ENCODE measurements at regions not wholly inside any gene's neighbourhood (a gene's known extent, or its start where the extent isn't known, plus 50 kb on each side); places are given as distances from the start of the nearest gene placed in this dataset.

DNA sequence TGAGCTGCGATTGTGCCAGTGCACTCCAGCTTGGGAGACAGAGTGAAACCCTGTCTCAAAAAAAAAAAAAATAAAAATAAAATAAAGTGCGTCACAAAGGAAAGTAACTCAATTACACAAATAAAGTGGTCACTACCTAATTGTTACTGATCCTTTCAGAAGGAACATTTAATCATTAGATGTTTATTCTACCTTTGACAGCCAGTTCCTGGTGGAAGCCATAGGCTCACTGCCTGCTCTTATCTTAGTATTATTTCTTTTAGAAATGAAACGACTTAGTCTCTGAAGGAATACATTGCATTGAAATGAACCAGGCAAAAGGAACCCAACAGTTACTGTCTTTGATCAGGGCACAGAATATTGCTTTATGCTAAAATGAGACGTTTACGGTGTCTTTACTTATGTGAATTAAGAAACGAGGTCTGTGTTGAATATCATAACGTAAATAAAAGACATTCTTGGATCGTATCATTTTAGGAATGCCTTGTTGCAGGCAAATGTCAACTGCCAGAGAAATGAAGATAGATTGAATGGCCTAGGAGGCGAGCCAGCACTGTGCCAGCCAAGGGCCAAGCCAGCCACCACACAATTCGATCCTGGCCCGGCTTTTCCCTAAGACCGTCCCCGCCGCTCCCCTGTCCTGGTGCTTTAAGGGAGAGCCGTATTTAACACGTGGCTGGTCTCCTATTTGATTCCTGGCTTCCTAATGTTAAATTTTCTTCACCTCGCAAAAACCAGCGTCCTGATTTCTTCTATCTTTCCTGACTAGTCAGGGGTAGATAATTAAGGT, 136.7 kb upstream of the GMDS start:
- Histone ChIP-seq H3K27me3 (ENCODE audit: control insufficient read depth, insufficient read depth, low read length) (no peaks in the 10 kb centered on the region), H3K9me3 (ENCODE audit: control insufficient read depth, insufficient read depth, low read length) (no peaks in the 10 kb centered on the region), H3K27ac (ENCODE audit: low read length) (no peak overlapping the region), H3K36me3 (ENCODE audit: control insufficient read depth, insufficient read depth, low read length) (no peaks in the 10 kb centered on the region), H3K4me1 (ENCODE audit: control insufficient read depth, insufficient read depth, low read length) (no peaks in the 10 kb centered on the region), H3K4me3 (ENCODE audit: low read length) (no peak overlapping the region)
- TF ChIP-seq, protein P1, sequence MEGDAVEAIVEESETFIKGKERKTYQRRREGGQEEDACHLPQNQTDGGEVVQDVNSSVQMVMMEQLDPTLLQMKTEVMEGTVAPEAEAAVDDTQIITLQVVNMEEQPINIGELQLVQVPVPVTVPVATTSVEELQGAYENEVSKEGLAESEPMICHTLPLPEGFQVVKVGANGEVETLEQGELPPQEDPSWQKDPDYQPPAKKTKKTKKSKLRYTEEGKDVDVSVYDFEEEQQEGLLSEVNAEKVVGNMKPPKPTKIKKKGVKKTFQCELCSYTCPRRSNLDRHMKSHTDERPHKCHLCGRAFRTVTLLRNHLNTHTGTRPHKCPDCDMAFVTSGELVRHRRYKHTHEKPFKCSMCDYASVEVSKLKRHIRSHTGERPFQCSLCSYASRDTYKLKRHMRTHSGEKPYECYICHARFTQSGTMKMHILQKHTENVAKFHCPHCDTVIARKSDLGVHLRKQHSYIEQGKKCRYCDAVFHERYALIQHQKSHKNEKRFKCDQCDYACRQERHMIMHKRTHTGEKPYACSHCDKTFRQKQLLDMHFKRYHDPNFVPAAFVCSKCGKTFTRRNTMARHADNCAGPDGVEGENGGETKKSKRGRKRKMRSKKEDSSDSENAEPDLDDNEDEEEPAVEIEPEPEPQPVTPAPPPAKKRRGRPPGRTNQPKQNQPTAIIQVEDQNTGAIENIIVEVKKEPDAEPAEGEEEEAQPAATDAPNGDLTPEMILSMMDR (IDR thresholded peaks at IDR 0.05): no peak
- no peaks in the 10 kb centered on the region for H3K36me3 Mint-ChIP-seq
- ATAC-seq (no peak), DNase-seq (no peak)
- no peak overlapping the region for H3K4me3 Mint-ChIP-seq
- no peaks in the 10 kb centered on the region for H3K4me1 Mint-ChIP-seq
- 94% methylated on average over 18 of the region's 18 CpGs for WGBS (ENCODE audit: insufficient coverage)
- intact Hi-C loops (cut with micrococcal nuclease): no loop called here
- H3K27ac Mint-ChIP-seq: no peak overlapping the region
- no peaks in the 10 kb centered on the region for H3K9me3 Mint-ChIP-seq
- no peaks in the 10 kb centered on the region for H3K27me3 Mint-ChIP-seq (ENCODE audit: low read depth in 2 of 2)

DNA sequence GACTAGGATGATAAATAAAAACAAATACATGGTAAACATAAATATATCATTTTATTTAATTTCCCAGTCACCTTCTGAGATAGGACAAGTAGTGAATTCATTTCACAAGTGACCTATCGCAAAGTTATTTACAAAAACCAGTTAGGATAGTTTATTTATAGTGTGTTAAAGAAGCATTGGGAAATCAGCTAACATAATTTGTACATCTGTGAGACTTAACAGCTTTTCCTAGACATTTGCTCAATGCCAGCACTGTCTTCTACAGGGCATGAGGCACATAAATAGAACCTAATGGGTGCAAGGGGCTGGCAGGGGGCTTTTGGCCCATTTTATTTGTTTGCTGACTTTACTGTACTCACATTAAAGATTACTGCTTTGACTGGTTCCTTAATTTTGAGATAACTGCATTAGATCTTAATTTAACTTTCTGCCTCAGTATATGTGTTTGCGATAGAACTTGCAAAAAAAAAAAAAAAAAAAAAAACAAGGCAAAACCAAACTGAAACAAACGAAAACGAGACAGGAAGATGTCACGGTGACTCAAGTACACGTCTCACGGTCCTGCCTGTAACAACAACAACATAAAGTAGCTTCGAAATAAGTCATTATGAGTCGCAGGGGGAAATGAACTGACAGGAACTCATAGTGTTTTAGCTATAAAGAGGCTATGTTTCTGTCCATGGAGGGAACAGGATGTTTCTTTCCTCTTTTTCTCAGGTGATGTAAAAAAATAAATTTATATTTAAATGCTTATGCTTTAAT, 133.7 kb upstream of the GMDS start:
- DNase-seq (no peak), ATAC-seq (no peak)
- no peak overlapping the region for H3K27ac Mint-ChIP-seq
- H3K4me1 ChIP-seq (ENCODE audit: control insufficient read depth, insufficient read depth, low read length): no peaks in the 10 kb centered on the region
- H3K27ac ChIP-seq (ENCODE audit: low read length): no peak overlapping the region
- H3K36me3 ChIP-seq (ENCODE audit: control insufficient read depth, insufficient read depth, low read length): no peaks in the 10 kb centered on the region
- no peak overlapping the region for H3K4me3 Mint-ChIP-seq
- H3K36me3 Mint-ChIP-seq: no peaks in the 10 kb centered on the region
- no peaks in the 10 kb centered on the region for H3K9me3 Mint-ChIP-seq
- H3K27me3 Mint-ChIP-seq (ENCODE audit: low read depth in 2 of 2): no peaks in the 10 kb centered on the region
- H3K4me3 ChIP-seq (ENCODE audit: low read length): no peak overlapping the region
- TF ChIP-seq, protein P1 (IDR thresholded peaks at IDR 0.05): no peak
- H3K9me3 ChIP-seq (ENCODE audit: control insufficient read depth, insufficient read depth, low read length): no peaks in the 10 kb centered on the region
- intact Hi-C loops (cut with micrococcal nuclease): no loop called here
- WGBS (ENCODE audit: insufficient coverage): 86% methylated on average over 9 of the region's 9 CpGs
- H3K4me1 Mint-ChIP-seq: no peaks in the 10 kb centered on the region
- no peaks in the 10 kb centered on the region for H3K27me3 ChIP-seq (ENCODE audit: control insufficient read depth, insufficient read depth, low read length)

- no peaks in the 10 kb centered on the region for H3K27me3 ChIP-seq (ENCODE audit: control insufficient read depth, insufficient read depth, low read length)
- intact Hi-C loops (cut with micrococcal nuclease): no loop called here
- no peak overlapping the region for H3K4me3 ChIP-seq (ENCODE audit: low read length)
- Mint-ChIP-seq H3K27me3 (ENCODE audit: low read depth in 2 of 2) (no peaks in the 10 kb centered on the region), H3K36me3 (no peaks in the 10 kb centered on the region), H3K4me3 (no peak overlapping the region), H3K27ac (no peak overlapping the region), H3K9me3 (no peaks in the 10 kb centered on the region), H3K4me1 (no peaks in the 10 kb centered on the region)
- H3K9me3 ChIP-seq (ENCODE audit: control insufficient read depth, insufficient read depth, low read length): no peaks in the 10 kb centered on the region
- ATAC-seq: no peak
- DNase-seq: no peak
- H3K4me1 ChIP-seq (ENCODE audit: control insufficient read depth, insufficient read depth, low read length): no peaks in the 10 kb centered on the region
- H3K27ac ChIP-seq (ENCODE audit: low read length): no peak overlapping the region
- H3K36me3 ChIP-seq (ENCODE audit: control insufficient read depth, insufficient read depth, low read length): no peaks in the 10 kb centered on the region
- WGBS (ENCODE audit: insufficient coverage): 100% methylated on average over 1 of the region's 2 CpGs
- TF ChIP-seq, protein P1 (IDR thresholded peaks at IDR 0.05): no peak
Measured at GRCh38 chr6:2378046-2378657, 132.7 kb upstream of the GMDS start.

All from natural killer cell (primary cell).